ENCODE measurements at regions not wholly inside any gene's neighbourhood (a gene's known extent, or its start where the extent isn't known, plus 50 kb on each side); places are given as distances from the start of the nearest gene placed in this dataset.
"Not testable (repeated sequence)": the region's sequence is repeated elsewhere in the genome, so short reads cannot be mapped to it uniquely, and the experiment has no call there.

GRCh38 chr5:72586788-72587530 lies 79.7 kb upstream of the ZNF366 start:
- 91 to 95% methylated on average over 3 of the region's 3 CpGs for WGBS, 2 donors
- DNase-seq (ENCODE audit: low spot score in 2 of 2): no peak
- intact Hi-C loops (cut with DNase I; ENCODE audit: low total_unique reads): no loop called here
- no peak for TF ChIP-seq CTCF (IDR thresholded peaks at IDR 0.05)
- TF ChIP-seq POLR2A (IDR thresholded peaks at IDR 0.05): no peak
- H3K4me3 ChIP-seq (ENCODE audit: low read depth, poor library complexity, severe bottlenecking): no peak overlapping the region

GRCh38 chr5:72584466-72584865 lies 77.3 kb upstream of the ZNF366 start:
- WGBS, 2 donors: 54 to 59% methylated on average over 3 of the region's 3 CpGs
- intact Hi-C loops (cut with DNase I; ENCODE audit: low total_unique reads): no loop called here
- no peak overlapping the region for H3K4me3 ChIP-seq (ENCODE audit: low read depth, poor library complexity, severe bottlenecking)
- TF ChIP-seq CTCF (IDR thresholded peaks at IDR 0.05) (no peak), POLR2A (IDR thresholded peaks at IDR 0.05) (no peak)
- DNase-seq (ENCODE audit: low spot score in 2 of 2): no peak

- H3K4me3 ChIP-seq (ENCODE audit: low read depth, poor library complexity, severe bottlenecking); DNase-seq (ENCODE audit: low spot score in 2 of 2); intact Hi-C loops (cut with DNase I; ENCODE audit: low total_unique reads): not testable (repeated sequence)
- WGBS, 2 donors: 90 to 100% methylated on average over 2 of the region's 2 CpGs
Measured at GRCh38 chr5:72579290-72579689, 72.1 kb upstream of the ZNF366 start.

GRCh38 chr5:72572236-72572765 lies 65.1 kb upstream of the ZNF366 start:
- TF ChIP-seq POLR2A (IDR thresholded peaks at IDR 0.05) (no peak), CTCF (IDR thresholded peaks at IDR 0.05) (no peak)
- intact Hi-C loops (cut with DNase I; ENCODE audit: low total_unique reads): no loop called here
- DNase-seq (ENCODE audit: low spot score in 2 of 2): no peak
- H3K4me3 ChIP-seq (ENCODE audit: low read depth, poor library complexity, severe bottlenecking): no peak overlapping the region
- 80 to 85% methylated on average over 4 of the region's 4 CpGs for WGBS, 2 donors

GRCh38 chr5:72569408-72569944 lies 62.3 kb upstream of the ZNF366 start:
- no peak for TF ChIP-seq CTCF (IDR thresholded peaks at IDR 0.05)
- no peak for TF ChIP-seq POLR2A (IDR thresholded peaks at IDR 0.05)
- intact Hi-C loops (cut with DNase I; ENCODE audit: low total_unique reads): no loop called here
- WGBS, 2 donors: 87 to 92% methylated on average over 5 of the region's 5 CpGs
- H3K4me3 ChIP-seq (ENCODE audit: low read depth, poor library complexity, severe bottlenecking): no peak overlapping the region
- DNase-seq (ENCODE audit: low spot score in 2 of 2): no peak

- H3K4me3 ChIP-seq (ENCODE audit: low read depth, poor library complexity, severe bottlenecking): no peak overlapping the region
- WGBS, 2 donors: 90 to 100% methylated on average over 1 of the region's 1 CpG
- TF ChIP-seq CTCF (IDR thresholded peaks at IDR 0.05) (no peak), POLR2A (IDR thresholded peaks at IDR 0.05) (no peak)
- intact Hi-C loops (cut with DNase I; ENCODE audit: low total_unique reads): no loop called here
- DNase-seq (ENCODE audit: low spot score in 2 of 2): no peak
Measured at GRCh38 chr5:72566746-72567145, 59.5 kb upstream of the ZNF366 start.

Measured in lower leg skin (tissue), 4 donors.